ENCODE measurements at regions not wholly inside any gene's neighbourhood (a gene's known extent, or its start where the extent isn't known, plus 50 kb on each side); places are given as distances from the start of the nearest gene placed in this dataset.

DNA sequence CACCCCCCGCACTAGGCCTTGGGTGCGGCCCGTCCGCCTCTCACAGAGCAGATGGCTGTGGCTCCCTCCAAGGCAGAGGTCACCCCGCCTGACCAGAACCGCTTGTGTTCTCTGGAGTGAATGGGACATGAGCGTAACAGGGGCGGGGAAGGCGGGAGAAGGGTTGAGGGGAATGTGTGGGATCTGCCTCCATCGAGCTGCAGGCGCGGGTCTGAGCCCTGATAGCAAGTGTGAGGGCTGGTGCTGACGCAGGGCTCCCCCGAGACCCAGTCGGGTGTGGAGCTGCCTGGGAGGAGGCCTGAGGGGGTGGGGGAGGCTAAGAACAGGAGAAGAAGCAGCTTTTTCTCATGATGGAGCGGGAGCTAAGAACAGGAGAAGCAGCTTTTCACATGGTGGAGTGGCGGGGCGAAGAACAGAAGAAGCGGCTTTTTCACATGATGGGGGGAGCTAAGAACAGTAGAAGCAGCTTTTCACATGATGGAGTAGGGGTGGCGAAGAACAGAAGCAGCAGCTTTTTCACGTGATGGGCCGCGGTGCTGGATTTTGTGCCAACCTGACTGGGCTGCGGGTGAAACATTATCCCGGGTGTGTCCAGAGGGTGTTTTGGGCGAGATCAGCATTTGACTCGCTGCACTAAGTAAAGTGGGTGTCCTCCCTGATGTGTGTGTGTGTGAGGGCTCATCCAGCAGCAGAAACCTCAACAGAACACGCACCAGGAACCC lies 169.3 kb downstream of the TTLL2 start:
- TF ChIP-seq YY1 (IDR thresholded peaks at IDR 0.05; ENCODE audit: low read depth) = no peak
- TF ChIP-seq CREB1 (IDR thresholded peaks at IDR 0.05; ENCODE audit: low read depth) = no peak

DNA sequence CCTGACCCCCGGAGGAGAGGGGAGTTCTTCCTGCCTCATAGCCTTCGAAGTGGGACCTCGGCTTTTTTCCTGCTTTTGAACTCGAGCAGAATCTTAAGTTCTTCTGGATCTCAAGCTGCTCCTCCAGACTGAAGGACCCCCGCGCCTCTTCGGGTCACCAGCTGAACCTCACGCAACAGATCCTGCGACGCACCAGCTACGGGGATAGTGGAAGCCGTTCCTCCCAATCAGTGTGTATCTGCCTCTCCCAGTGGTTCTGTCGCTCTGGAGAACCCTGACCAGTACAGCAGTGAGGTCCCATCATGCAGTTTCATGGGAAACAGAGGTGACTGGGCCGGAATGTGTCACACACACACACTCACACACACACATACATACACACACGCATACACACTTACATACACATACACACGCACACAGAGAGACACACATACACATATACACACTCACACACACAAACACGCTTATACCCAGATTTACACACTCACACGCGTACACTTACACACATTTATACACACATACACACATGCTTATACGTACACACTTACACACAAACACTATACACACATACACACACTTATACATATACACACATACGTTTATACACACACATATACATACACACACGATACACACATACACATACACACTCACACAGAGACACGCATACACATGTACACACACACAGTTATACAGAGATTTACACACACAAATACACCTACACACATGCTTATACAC lies 170.0 kb downstream of the TTLL2 start:
- TF ChIP-seq RAD21 (IDR thresholded peaks at IDR 0.05; ENCODE audit: low read depth) (no peak), YY1 (IDR thresholded peaks at IDR 0.05; ENCODE audit: low read depth) (no peak), TCF12 (IDR thresholded peaks at IDR 0.05; ENCODE audit: low read depth) (no peak), TAF1 (IDR thresholded peaks at IDR 0.05; ENCODE audit: low read depth) (no peak), EGR1 (IDR thresholded peaks at IDR 0.05) (no peak), EP300 (IDR thresholded peaks at IDR 0.05; ENCODE audit: borderline replicate concordance) (no peak), TEAD4 (IDR thresholded peaks at IDR 0.05) (no peak), NFIC (IDR thresholded peaks at IDR 0.05) (no peak), FOXM1 (IDR thresholded peaks at IDR 0.05; ENCODE audit: borderline replicate concordance, low read depth) (no peak), ZBTB7A (IDR thresholded peaks at IDR 0.05; ENCODE audit: low read depth) (no peak), CREB1 (IDR thresholded peaks at IDR 0.05; ENCODE audit: low read depth) (no peak), CEBPB (IDR thresholded peaks at IDR 0.05) (no peak)
- TF ChIP-seq, protein P1, sequence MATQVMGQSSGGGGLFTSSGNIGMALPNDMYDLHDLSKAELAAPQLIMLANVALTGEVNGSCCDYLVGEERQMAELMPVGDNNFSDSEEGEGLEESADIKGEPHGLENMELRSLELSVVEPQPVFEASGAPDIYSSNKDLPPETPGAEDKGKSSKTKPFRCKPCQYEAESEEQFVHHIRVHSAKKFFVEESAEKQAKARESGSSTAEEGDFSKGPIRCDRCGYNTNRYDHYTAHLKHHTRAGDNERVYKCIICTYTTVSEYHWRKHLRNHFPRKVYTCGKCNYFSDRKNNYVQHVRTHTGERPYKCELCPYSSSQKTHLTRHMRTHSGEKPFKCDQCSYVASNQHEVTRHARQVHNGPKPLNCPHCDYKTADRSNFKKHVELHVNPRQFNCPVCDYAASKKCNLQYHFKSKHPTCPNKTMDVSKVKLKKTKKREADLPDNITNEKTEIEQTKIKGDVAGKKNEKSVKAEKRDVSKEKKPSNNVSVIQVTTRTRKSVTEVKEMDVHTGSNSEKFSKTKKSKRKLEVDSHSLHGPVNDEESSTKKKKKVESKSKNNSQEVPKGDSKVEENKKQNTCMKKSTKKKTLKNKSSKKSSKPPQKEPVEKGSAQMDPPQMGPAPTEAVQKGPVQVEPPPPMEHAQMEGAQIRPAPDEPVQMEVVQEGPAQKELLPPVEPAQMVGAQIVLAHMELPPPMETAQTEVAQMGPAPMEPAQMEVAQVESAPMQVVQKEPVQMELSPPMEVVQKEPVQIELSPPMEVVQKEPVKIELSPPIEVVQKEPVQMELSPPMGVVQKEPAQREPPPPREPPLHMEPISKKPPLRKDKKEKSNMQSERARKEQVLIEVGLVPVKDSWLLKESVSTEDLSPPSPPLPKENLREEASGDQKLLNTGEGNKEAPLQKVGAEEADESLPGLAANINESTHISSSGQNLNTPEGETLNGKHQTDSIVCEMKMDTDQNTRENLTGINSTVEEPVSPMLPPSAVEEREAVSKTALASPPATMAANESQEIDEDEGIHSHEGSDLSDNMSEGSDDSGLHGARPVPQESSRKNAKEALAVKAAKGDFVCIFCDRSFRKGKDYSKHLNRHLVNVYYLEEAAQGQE (IDR thresholded peaks at IDR 0.05; ENCODE audit: low read depth) = no peak
- TF ChIP-seq, protein P2, sequence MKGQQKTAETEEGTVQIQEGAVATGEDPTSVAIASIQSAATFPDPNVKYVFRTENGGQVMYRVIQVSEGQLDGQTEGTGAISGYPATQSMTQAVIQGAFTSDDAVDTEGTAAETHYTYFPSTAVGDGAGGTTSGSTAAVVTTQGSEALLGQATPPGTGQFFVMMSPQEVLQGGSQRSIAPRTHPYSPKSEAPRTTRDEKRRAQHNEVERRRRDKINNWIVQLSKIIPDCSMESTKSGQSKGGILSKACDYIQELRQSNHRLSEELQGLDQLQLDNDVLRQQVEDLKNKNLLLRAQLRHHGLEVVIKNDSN (IDR thresholded peaks at IDR 0.05) = no peak
- TF ChIP-seq, protein P3, sequence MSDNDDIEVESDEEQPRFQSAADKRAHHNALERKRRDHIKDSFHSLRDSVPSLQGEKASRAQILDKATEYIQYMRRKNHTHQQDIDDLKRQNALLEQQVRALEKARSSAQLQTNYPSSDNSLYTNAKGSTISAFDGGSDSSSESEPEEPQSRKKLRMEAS (IDR thresholded peaks at IDR 0.05) = no peak

DNA sequence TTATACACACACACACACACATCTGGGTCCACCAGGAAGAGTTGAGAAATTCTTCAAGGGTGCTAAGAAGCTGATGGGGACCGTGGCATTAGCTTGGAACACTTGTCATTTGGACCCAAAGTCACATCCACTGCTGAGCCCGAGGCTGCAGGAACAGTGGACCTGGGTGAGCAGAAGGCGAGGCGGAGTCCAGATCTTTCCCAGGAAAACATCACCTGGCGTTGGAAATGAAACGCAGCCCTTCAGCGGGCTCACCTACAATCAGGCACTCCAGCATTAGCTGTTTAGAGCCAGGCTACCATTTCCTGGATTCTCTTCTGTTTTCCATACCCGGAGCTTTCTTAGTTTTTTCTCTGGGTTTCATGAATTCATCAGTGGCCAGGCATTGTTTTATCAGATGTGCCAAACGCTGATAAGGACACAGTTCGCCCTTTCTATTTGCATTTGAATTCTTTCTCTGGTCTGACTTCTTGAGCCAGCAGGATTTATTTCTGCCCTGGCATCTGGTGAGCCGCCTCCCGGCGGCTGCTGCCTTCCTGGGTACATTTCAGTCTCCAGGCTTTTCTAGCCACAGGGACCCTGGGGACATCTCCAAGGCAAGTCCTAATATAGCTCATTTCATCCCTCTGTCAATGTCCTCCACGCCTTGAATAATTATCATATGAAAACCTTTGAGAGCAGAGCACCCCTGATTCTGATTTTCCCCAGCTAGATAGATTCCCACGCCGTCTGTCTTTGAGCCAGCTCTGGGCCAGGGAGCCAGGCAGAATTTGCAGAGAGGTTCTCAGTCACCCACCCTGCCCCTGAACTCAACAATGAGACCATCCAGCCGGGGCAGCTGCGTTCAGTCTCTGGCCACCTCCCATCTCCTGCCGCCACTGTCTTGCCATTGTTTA lies 170.9 kb downstream of the TTLL2 start:
- no peak for TF ChIP-seq YY1 (IDR thresholded peaks at IDR 0.05; ENCODE audit: low read depth)
- TF ChIP-seq, protein P3 (IDR thresholded peaks at IDR 0.05) = no peak

DNA sequence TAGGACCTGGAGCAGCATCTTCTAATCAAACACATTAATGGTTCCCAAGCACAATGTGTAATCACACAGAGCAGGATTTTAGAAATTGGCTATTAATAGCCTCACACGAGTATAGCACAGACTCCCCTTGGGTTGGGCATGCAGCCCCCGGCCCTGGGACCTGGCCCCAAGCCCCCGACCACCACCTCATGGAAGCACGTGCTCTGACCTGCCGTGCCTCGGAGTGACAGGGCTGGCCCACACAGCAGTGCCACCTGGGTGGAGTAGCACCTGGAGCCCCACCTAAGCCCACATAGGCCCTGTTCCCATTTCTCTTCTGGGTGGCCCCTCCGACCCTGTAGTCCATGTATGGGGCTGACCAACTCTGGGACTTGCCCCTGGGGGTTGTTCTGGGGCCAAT lies 171.8 kb downstream of the TTLL2 start:
- TF ChIP-seq FOXM1 (IDR thresholded peaks at IDR 0.05; ENCODE audit: borderline replicate concordance, low read depth) (no peak), ZBTB7A (IDR thresholded peaks at IDR 0.05; ENCODE audit: low read depth) (no peak), CREB1 (IDR thresholded peaks at IDR 0.05; ENCODE audit: low read depth) (no peak), TEAD4 (IDR thresholded peaks at IDR 0.05) (no peak), NFIC (IDR thresholded peaks at IDR 0.05) (no peak), EP300 (IDR thresholded peaks at IDR 0.05; ENCODE audit: borderline replicate concordance) (no peak), YY1 (IDR thresholded peaks at IDR 0.05; ENCODE audit: low read depth) (no peak), CEBPB (IDR thresholded peaks at IDR 0.05) (no peak), RAD21 (IDR thresholded peaks at IDR 0.05; ENCODE audit: low read depth) (no peak), EGR1 (IDR thresholded peaks at IDR 0.05) (no peak), TCF12 (IDR thresholded peaks at IDR 0.05; ENCODE audit: low read depth) (no peak), TAF1 (IDR thresholded peaks at IDR 0.05; ENCODE audit: low read depth) (no peak)
- TF ChIP-seq, protein P1 (IDR thresholded peaks at IDR 0.05; ENCODE audit: low read depth) = no peak
- TF ChIP-seq, protein P3 (IDR thresholded peaks at IDR 0.05) = no peak
- TF ChIP-seq, protein P2 (IDR thresholded peaks at IDR 0.05) = no peak

All from Ishikawa (cell line).